Omental fat pad (tissue), 3 donors: ENCODE measurements at regions not wholly inside any gene's neighbourhood (a gene's known extent, or its start where the extent isn't known, plus 50 kb on each side); places are given as distances from the start of the nearest gene placed in this dataset.
A peak's percentile ranks its signal among the peaks of the same experiment; 100 is the strongest.

Source experiments
- ATAC-seq: fragments of 150-250 bp; one replicate; pipeline ENCODE4 v1.9.1; 2016; ENCODE audit warnings: mild to moderate bottlenecking, moderate library complexity; ENCODE audit not compliant: low FRiP score
- DNase-seq: peaks from one replicate; pipeline ENCODE4 v3.0.0-alpha.2; 2019; ENCODE audit warnings: low spot score
- CTCF ChIP-seq, 3 donors: fragments of 450-650 bp; IDR thresholded peaks; one replicate each; pipeline ENCODE4 v1.5.1; 2016 to 2017; ENCODE audit warnings: antibody characterized with exemption in 3 of 3, mild to moderate bottlenecking in 3 of 3, moderate library complexity in 2 of 3

- TF ChIP-seq CTCF (IDR thresholded peaks at IDR 0.05): no peak
- no peak for ATAC-seq
- DNase-seq: no peak
These were observed 762.1 kb upstream of the ARGLU1 start for GRCh38 chr13:107329991-107330390.

GRCh38 chr13:107324416-107325204 lies 756.7 kb upstream of the ARGLU1 start:
- DNase-seq: no peak
- ATAC-seq: no peak
- no peak for TF ChIP-seq CTCF (IDR thresholded peaks at IDR 0.05)

GRCh38 chr13:107322228-107322627 lies 754.3 kb upstream of the ARGLU1 start:
- TF ChIP-seq CTCF (IDR thresholded peaks at IDR 0.05): no peak
- DNase-seq: no peak
- no peak for ATAC-seq

GRCh38 chr13:107305178-107305577 lies 737.2 kb upstream of the ARGLU1 start:
- DNase-seq: no peak
- ATAC-seq: no peak
- TF ChIP-seq CTCF (IDR thresholded peaks at IDR 0.05): no peak

- no peak for TF ChIP-seq CTCF (IDR thresholded peaks at IDR 0.05)
- DNase-seq: no peak
- no peak for ATAC-seq
These were observed 733.9 kb upstream of the ARGLU1 start for GRCh38 chr13:107301724-107302374.

- DNase-seq: no peak
- TF ChIP-seq CTCF (IDR thresholded peaks at IDR 0.05): no peak
- no peak for ATAC-seq
These were observed 731.8 kb upstream of the ARGLU1 start for GRCh38 chr13:107299717-107300116.

GRCh38 chr13:107296804-107297203 lies 728.9 kb upstream of the ARGLU1 start:
- DNase-seq (no peak), ATAC-seq (peak; percentile 85)
- no peak for TF ChIP-seq CTCF (IDR thresholded peaks at IDR 0.05)
